HCT116 (cell line): ENCODE measurements at regions not wholly inside any gene's neighbourhood (a gene's known extent, or its start where the extent isn't known, plus 50 kb on each side); places are given as distances from the start of the nearest gene placed in this dataset.

Source experiments
- ATAC-seq: fragments of 200-7000 bp; cut with Tn5 transposase; 2 replicates; pipeline ENCODE4 v1.9.1; 2020; ENCODE audit warnings: mild to moderate bottlenecking, moderate library complexity
- BruUV-seq: library from RNA; stranded (reverse); fragments of 400-500 nt; replicated peaks from 2 replicates; lab custom pipeline; 2021; lab: Mats Ljungman, UMichigan
- CTCF ChIA-PET: fragments of 300-600 bp; sonication (Branson Sonifier 250); formaldehyde crosslinking; loops from one replicate; lab custom pipeline; 2021; ENCODE audit warnings: antibody characterized with exemption; lab: Charles Lee
- POLR2A ChIA-PET: fragments of 300-600, 350-600 bp; sonication (Branson Sonifier 250); formaldehyde crosslinking; loops from one replicate; lab custom pipeline; 2021; ENCODE audit warnings: antibody characterized with exemption; lab: Charles Lee
- RAD21 ChIA-PET, 2 experiments: fragments of 300-600 bp; sonication (Branson Sonifier 250); formaldehyde crosslinking; loops; one replicate each; lab custom pipeline; 2023; ENCODE audit warnings: low total read pairs in 2 of 2; ENCODE audit not compliant: uncharacterized antibody in 2 of 2, unreplicated experiment in 2 of 2, low non-redundant PET in 1 of 2; lab: Charles Lee
- DNase-seq: peaks from one replicate; pipeline ENCODE4 v3.0.0-alpha.2; 2010; ENCODE audit warnings: low read depth, low spot score
- H2AFZ ChIP-seq: fragments of 200-600 bp; shearing (Covaris generic), sonication (generic); 2 replicates; pipeline ENCODE4 v1.6.1; 2017; ENCODE audit warnings: low read depth, mixed run types, mixed read lengths, antibody characterized with exemption, low read length; ENCODE audit not compliant: poor library complexity, severe bottlenecking
- H3K27ac ChIP-seq: 2 replicates; pipeline ENCODE4 v1.5.1; 2012; ENCODE audit warnings: low read depth, low read length
- H3K27me3 ChIP-seq: fragments of 200-600 bp; sonication (generic); 2 replicates; pipeline ENCODE4 v1.6.1; 2016; ENCODE audit warnings: mixed run types, low read length, mixed read lengths; ENCODE audit not compliant: insufficient read depth
- H3K36me3 ChIP-seq, 2 experiments: fragments of 200-500 bp in 1 of 2; fragments of 200-600 bp in 1 of 2; sonication (Bioruptor generic) in 1 of 2; sonication (generic) in 1 of 2; 2 replicates each; pipeline versions ENCODE4 v1.5.1 to v1.6.1; 2014 to 2016; ENCODE audit warnings: low read length in 2 of 2, inconsistent platforms in 1 of 2, mixed read lengths in 1 of 2, mixed run types in 1 of 2; ENCODE audit not compliant: insufficient read depth in 2 of 2, control insufficient read depth in 1 of 2
- H3K4me1 ChIP-seq, 2 experiments: fragments of 200-600 bp in 1 of 2; sonication (generic) in 1 of 2; 2 replicates each; pipeline versions ENCODE4 v1.5.1 to v1.6.1; 2012 to 2017; ENCODE audit warnings: low read length in 2 of 2, inconsistent platforms in 1 of 2, mild to moderate bottlenecking in 1 of 2, mixed read lengths in 1 of 2, mixed run types in 1 of 2, moderate library complexity in 1 of 2; ENCODE audit not compliant: insufficient read depth in 2 of 2, control insufficient read depth in 1 of 2
- H3K4me2 ChIP-seq: fragments of 200-600 bp; sonication (generic); 2 replicates; pipeline ENCODE4 v1.6.1; 2017; ENCODE audit warnings: mixed run types, low read length, mixed read lengths
- H3K4me3 ChIP-seq, 2 experiments: fragments of 200-600 bp in 1 of 2; sonication (generic) in 1 of 2; replicated peaks in 1 of 2; 2 replicates each; pipeline ENCODE4 v1.5.1; 2011 to 2016; ENCODE audit warnings: low read length in 2 of 2, control low read depth in 1 of 2, low read depth in 1 of 2, mild to moderate bottlenecking in 1 of 2, mixed read lengths in 1 of 2, mixed run types in 1 of 2
- H3K79me2 ChIP-seq: fragments of 200-600 bp; sonication (generic); 2 replicates; pipeline ENCODE4 v1.6.1; 2017; ENCODE audit warnings: mild to moderate bottlenecking, mixed run types, low read length, moderate library complexity, mixed read lengths; ENCODE audit not compliant: insufficient read depth
- H3K9ac ChIP-seq: fragments of 200-600 bp; sonication (generic); 2 replicates; pipeline ENCODE4 v1.6.1; 2016; ENCODE audit warnings: low read length, mixed read lengths
- H3K9me2 ChIP-seq: fragments of 200-600 bp; sonication (generic), shearing (Covaris generic); 2 replicates; pipeline ENCODE4 v1.6.1; 2017; ENCODE audit warnings: mixed run types, mild to moderate bottlenecking, moderate library complexity; ENCODE audit not compliant: insufficient read depth
- H3K9me3 ChIP-seq, 2 experiments: fragments of 200-500 bp in 1 of 2; fragments of 200-600 bp in 1 of 2; sonication (Bioruptor generic) in 1 of 2; sonication (generic) in 1 of 2; 2 replicates each; pipeline ENCODE4 v1.6.1; 2014 to 2017; ENCODE audit warnings: low read length in 2 of 2, mixed read lengths in 2 of 2, inconsistent platforms in 1 of 2, low read depth in 1 of 2, mild to moderate bottlenecking in 1 of 2, mixed run types in 1 of 2, moderate library complexity in 1 of 2; ENCODE audit not compliant: control insufficient read depth in 1 of 2, insufficient read depth in 1 of 2
- H4K20me1 ChIP-seq: fragments of 200-600 bp; sonication (generic), shearing (Covaris generic); 2 replicates; pipeline ENCODE4 v1.6.1; 2017; ENCODE audit warnings: mixed run types, mild to moderate bottlenecking, moderate library complexity; ENCODE audit not compliant: insufficient read depth
- CEBPB ChIP-seq: IDR thresholded peaks from 2 replicates; pipeline ENCODE4 v1.6.1; 2012; ENCODE audit warnings: low read depth
- EZH2 ChIP-seq: fragments of 200-600 bp; sonication (generic); IDR thresholded peaks from 2 replicates; pipeline ENCODE4 v1.6.1; 2017; ENCODE audit warnings: antibody characterized with exemption, mixed run types
- FOSL1 ChIP-seq: IDR thresholded peaks from 2 replicates; pipeline ENCODE4 v1.6.1; 2012; ENCODE audit warnings: low read depth
- POLR2A ChIP-seq: IDR thresholded peaks from 2 replicates; pipeline ENCODE4 v1.7.0; 2011; ENCODE audit warnings: borderline replicate concordance; ENCODE audit not compliant: insufficient read depth, insufficient read length; ENCODE audit errors: extremely low read depth
- POLR2AphosphoS5 ChIP-seq: IDR thresholded peaks from 2 replicates; pipeline ENCODE4 v1.6.1; 2011; ENCODE audit warnings: mild to moderate bottlenecking, low read depth, low read length, moderate library complexity
- SIN3A ChIP-seq: IDR thresholded peaks from 2 replicates; pipeline ENCODE4 v1.6.1; 2012; ENCODE audit warnings: low read depth
- SP1 ChIP-seq: IDR thresholded peaks from 2 replicates; pipeline ENCODE4 v1.6.1; 2012; ENCODE audit warnings: low read depth
- ZFX ChIP-seq: fragments of 450-650 bp; IDR thresholded peaks from 2 replicates; pipeline ENCODE4 v1.6.1; 2017
- ZNF274 ChIP-seq: fragments of 200-500 bp; sonication (Bioruptor generic); IDR thresholded peaks from 2 replicates; pipeline ENCODE4 v1.6.1; 2014; ENCODE audit warnings: mild to moderate bottlenecking, low read depth, low read length, inconsistent platforms
- intact Hi-C: fragments of 100-400 bp; cut with micrococcal nuclease; formaldehyde crosslinking; loops from 2 replicates; pipeline ENCODE4 v1.10.0; 2022
- TF ChIP-seq, protein P1 (sequence below): IDR thresholded peaks from 2 replicates; pipeline ENCODE4 v1.6.1; 2011; ENCODE audit warnings: mild to moderate bottlenecking, low read length, moderate library complexity; ENCODE audit not compliant: insufficient replicate concordance; ENCODE audit errors: extremely low read depth
- TF ChIP-seq, protein P2 (sequence below), 3 experiments: fragments of 200-600 bp in 1 of 3; sonication (generic) in 1 of 3; IDR thresholded peaks in 2 of 3; conservative IDR thresholded peaks in 1 of 3; 2 replicates each; pipeline ENCODE4 v1.5.1; 2012 to 2017; ENCODE audit warnings: low read depth in 2 of 3, low read length in 2 of 3, antibody characterized with exemption in 1 of 3, borderline replicate concordance in 1 of 3, control low read depth in 1 of 3, mild to moderate bottlenecking in 1 of 3, mixed read lengths in 1 of 3, mixed run types in 1 of 3, moderate library complexity in 1 of 3; ENCODE audit not compliant: insufficient read depth in 1 of 3

DNA sequence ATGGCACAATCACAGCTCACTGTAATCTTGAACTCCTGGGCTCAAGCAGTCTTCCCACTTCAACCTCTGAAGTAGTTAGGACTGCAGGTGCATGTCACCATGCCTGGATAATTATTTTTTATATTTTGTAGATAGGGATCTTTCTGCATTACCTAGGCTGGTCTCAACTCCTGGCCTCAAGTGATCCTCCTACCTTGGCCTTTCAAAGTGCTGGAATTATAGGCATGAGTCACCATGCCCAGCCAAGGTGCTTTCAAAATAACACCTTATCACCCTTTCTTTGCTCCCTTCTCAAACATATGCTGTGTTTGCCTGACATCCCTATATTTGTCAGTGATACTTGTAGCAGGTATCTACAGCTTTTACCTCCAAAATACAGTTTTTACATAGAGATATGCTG, 242.0 kb upstream of the ARRDC4 start:
- RAD21 ChIA-PET: no interaction called here
- no peak for TF ChIP-seq SP1
- no peak for TF ChIP-seq FOSL1
- TF ChIP-seq, protein P1, sequence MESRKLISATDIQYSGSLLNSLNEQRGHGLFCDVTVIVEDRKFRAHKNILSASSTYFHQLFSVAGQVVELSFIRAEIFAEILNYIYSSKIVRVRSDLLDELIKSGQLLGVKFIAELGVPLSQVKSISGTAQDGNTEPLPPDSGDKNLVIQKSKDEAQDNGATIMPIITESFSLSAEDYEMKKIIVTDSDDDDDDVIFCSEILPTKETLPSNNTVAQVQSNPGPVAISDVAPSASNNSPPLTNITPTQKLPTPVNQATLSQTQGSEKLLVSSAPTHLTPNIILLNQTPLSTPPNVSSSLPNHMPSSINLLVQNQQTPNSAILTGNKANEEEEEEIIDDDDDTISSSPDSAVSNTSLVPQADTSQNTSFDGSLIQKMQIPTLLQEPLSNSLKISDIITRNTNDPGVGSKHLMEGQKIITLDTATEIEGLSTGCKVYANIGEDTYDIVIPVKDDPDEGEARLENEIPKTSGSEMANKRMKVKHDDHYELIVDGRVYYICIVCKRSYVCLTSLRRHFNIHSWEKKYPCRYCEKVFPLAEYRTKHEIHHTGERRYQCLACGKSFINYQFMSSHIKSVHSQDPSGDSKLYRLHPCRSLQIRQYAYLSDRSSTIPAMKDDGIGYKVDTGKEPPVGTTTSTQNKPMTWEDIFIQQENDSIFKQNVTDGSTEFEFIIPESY: no peak
- no peak for TF ChIP-seq ZNF274
- TF ChIP-seq POLR2AphosphoS5: no peak
- TF ChIP-seq, protein P2, sequence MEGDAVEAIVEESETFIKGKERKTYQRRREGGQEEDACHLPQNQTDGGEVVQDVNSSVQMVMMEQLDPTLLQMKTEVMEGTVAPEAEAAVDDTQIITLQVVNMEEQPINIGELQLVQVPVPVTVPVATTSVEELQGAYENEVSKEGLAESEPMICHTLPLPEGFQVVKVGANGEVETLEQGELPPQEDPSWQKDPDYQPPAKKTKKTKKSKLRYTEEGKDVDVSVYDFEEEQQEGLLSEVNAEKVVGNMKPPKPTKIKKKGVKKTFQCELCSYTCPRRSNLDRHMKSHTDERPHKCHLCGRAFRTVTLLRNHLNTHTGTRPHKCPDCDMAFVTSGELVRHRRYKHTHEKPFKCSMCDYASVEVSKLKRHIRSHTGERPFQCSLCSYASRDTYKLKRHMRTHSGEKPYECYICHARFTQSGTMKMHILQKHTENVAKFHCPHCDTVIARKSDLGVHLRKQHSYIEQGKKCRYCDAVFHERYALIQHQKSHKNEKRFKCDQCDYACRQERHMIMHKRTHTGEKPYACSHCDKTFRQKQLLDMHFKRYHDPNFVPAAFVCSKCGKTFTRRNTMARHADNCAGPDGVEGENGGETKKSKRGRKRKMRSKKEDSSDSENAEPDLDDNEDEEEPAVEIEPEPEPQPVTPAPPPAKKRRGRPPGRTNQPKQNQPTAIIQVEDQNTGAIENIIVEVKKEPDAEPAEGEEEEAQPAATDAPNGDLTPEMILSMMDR (IDR thresholded peaks at IDR 0.05 in 2 of 3, conservative IDR thresholded peaks at IDR 0.05 in 1 of 3; ENCODE audit: borderline replicate concordance in 1 of 3, insufficient read depth in 1 of 3, low read depth in 2 of 3, low read length in 2 of 3): no peak
- TF ChIP-seq CEBPB: no peak
- no peak for TF ChIP-seq SIN3A
- no peak for TF ChIP-seq EZH2
- no peak for TF ChIP-seq POLR2A
- TF ChIP-seq ZFX: no peak
- H3K36me3 ChIP-seq: no peaks in the 10 kb centered on the region
- no peak overlapping the region for H3K4me2 ChIP-seq
- DNase-seq (no peak), ATAC-seq (no peak)
- H3K4me3 ChIP-seq: no peak overlapping the region
- no peak overlapping the region for H3K27ac ChIP-seq
- POLR2A ChIA-PET: no interaction called here
- intact Hi-C loops: no loop called here
- no peak overlapping the region for H2AFZ ChIP-seq
- H3K9ac ChIP-seq: no peak overlapping the region
- H4K20me1 ChIP-seq: no peaks in the 10 kb centered on the region
- no peaks in the 10 kb centered on the region for H3K27me3 ChIP-seq
- CTCF ChIA-PET: no interaction called here
- no TSS peak for BruUV-seq
- peaks cover 0 to 5% of the 10 kb centered on the region in 2 experiments; a peak in 1 of 4 replicates for H3K9me3 ChIP-seq
- no peaks in the 10 kb centered on the region for H3K9me2 ChIP-seq
- no peaks in the 10 kb centered on the region for H3K4me1 ChIP-seq
- H3K79me2 ChIP-seq: no peaks in the 10 kb centered on the region
